GM12878 (cell line): ENCODE measurements at regions not wholly inside any gene's neighbourhood (a gene's known extent, or its start where the extent isn't known, plus 50 kb on each side); places are given as distances from the start of the nearest gene placed in this dataset.

ENCODE experiments used
- ATAC-seq: fragments of 200-7000 bp; cut with Tn5 transposase; 3 replicates; pipeline ENCODE4 v1.9.1; 2020; ENCODE audit warnings: mild to moderate bottlenecking, moderate library complexity
- BruUV-seq: library from RNA; stranded (reverse); fragments of 400-500 nt; replicated peaks from 2 replicates; lab custom pipeline; 2021; lab: Mats Ljungman, UMichigan
- CTCF ChIA-PET: fragments of 300-600 bp; sonication (Branson Sonifier 250); formaldehyde crosslinking; extraction: SDS; loops from one replicate; lab custom pipeline; 2021; ENCODE audit warnings: inconsistent platforms; lab: Yijun Ruan, JAX
- POLR2A ChIA-PET: fragments of 350-600 bp; formaldehyde crosslinking; extraction: SDS; loops from one replicate; lab custom pipeline; 2021; ENCODE audit warnings: inconsistent platforms; lab: Charles Lee
- RAD21 ChIA-PET: fragments of 300-600 bp; sonication (Branson Sonifier 250); formaldehyde crosslinking; loops from one replicate; lab custom pipeline; 2023; ENCODE audit warnings: antibody characterized with exemption; ENCODE audit not compliant: unreplicated experiment; lab: Charles Lee
- SMC1A ChIA-PET: fragments of 300-600 bp; sonication (Branson Sonifier 250); formaldehyde crosslinking; loops from one replicate; lab custom pipeline; 2023; ENCODE audit not compliant: unreplicated experiment, uncharacterized antibody; lab: Charles Lee
- DNase-seq: peaks from one replicate; pipeline ENCODE4 v3.0.0-alpha.2; 2011; ENCODE audit warnings: low read depth, low spot score
- FAIRE-seq: peaks from 3 replicates; lab custom pipeline; 2011; peaks lifted over from hg19 to GRCh38; lab: Jason Lieb, UNC
- H2AFZ ChIP-seq: 2 replicates; pipeline ENCODE4 v1.6.0; 2011; ENCODE audit warnings: low read depth, low read length, control low read depth; ENCODE audit not compliant: control insufficient read depth
- H3K27ac ChIP-seq: 2 replicates; pipeline ENCODE4 v1.5.1; 2011; ENCODE audit warnings: control low read depth; ENCODE audit not compliant: control insufficient read depth, insufficient read depth
- H3K27me3 ChIP-seq, 2 experiments: replicated peaks in 1 of 2; 2 replicates each; pipeline versions ENCODE4 v1.6.0 to v1.6.1; 2011; ENCODE audit warnings: low read length in 1 of 2; ENCODE audit not compliant: control insufficient read depth in 2 of 2, insufficient read depth in 2 of 2
- H3K36me3 ChIP-seq, 2 experiments: 2 replicates each; pipeline ENCODE4 v1.5.1; 2011; ENCODE audit warnings: low read length in 1 of 2; ENCODE audit not compliant: control insufficient read depth in 2 of 2, insufficient read depth in 2 of 2
- H3K4me1 ChIP-seq: 2 replicates; pipeline ENCODE4 v1.6.1; 2011; ENCODE audit warnings: mild to moderate bottlenecking, low read length, moderate library complexity, mixed read lengths; ENCODE audit not compliant: control insufficient read depth, insufficient read depth
- H3K4me2 ChIP-seq: 2 replicates; pipeline ENCODE4 v1.6.0; 2011; ENCODE audit warnings: control low read depth; ENCODE audit not compliant: control insufficient read depth, insufficient read depth
- H3K4me3 ChIP-seq: fragments of 200-600 bp; sonication (generic); 2 replicates; pipeline ENCODE4 v1.5.1; 2016
- H3K79me2 ChIP-seq: 2 replicates; pipeline ENCODE4 v1.6.0; 2011; ENCODE audit warnings: low read length; ENCODE audit not compliant: control insufficient read depth, insufficient read depth
- H3K9ac ChIP-seq: 2 replicates; pipeline ENCODE4 v1.8.0; 2011; ENCODE audit warnings: low read length, control low read depth, mixed read lengths; ENCODE audit not compliant: control insufficient read depth, insufficient read depth
- H3K9me3 ChIP-seq: replicated peaks from 3 replicates; pipeline ENCODE4 v1.5.1; 2011; ENCODE audit warnings: mild to moderate bottlenecking, low read length; ENCODE audit not compliant: control insufficient read depth, insufficient read depth
- H4K20me1 ChIP-seq: 2 replicates; pipeline ENCODE4 v1.6.0; 2011; ENCODE audit not compliant: control insufficient read depth, insufficient read depth
- BMI1 ChIP-seq: fragments of 450-650 bp; IDR thresholded peaks from 2 replicates; pipeline ENCODE4 v1.6.1; 2016; ENCODE audit warnings: mild to moderate bottlenecking, moderate library complexity, borderline replicate concordance
- CBFB ChIP-seq: IDR thresholded peaks from 2 replicates; pipeline ENCODE4 v1.6.1; 2016; ENCODE audit warnings: antibody characterized with exemption, low read depth
- CBX5 ChIP-seq: sonication (generic); IDR thresholded peaks from 2 replicates; pipeline ENCODE4 v1.6.1; 2016; ENCODE audit warnings: low read depth, moderate library complexity, mild to moderate bottlenecking, inconsistent platforms
- CEBPZ ChIP-seq: fragments of 150-350 bp; IDR thresholded peaks from 2 replicates; pipeline ENCODE4 v1.6.1; 2016; ENCODE audit warnings: low read depth, low read length
- CREB1 ChIP-seq: IDR thresholded peaks from 2 replicates; pipeline ENCODE4 v1.6.1; 2012; ENCODE audit warnings: low read depth, mild to moderate bottlenecking, inconsistent platforms
- EP300 ChIP-seq, 2 experiments: fragments of 150-350 bp in 1 of 2; IDR thresholded peaks; 2 replicates each; pipeline ENCODE4 v1.6.1; 2011 to 2012; ENCODE audit warnings: low read depth in 2 of 2, low read length in 2 of 2, borderline replicate concordance in 1 of 2, improper control_type of control experiment in 1 of 2, inconsistent platforms in 1 of 2; ENCODE audit not compliant: control insufficient read depth in 1 of 2
- FOS ChIP-seq: IDR thresholded peaks from 3 replicates; pipeline ENCODE4 v1.6.1; 2011; ENCODE audit warnings: borderline replicate concordance; ENCODE audit not compliant: insufficient read length; ENCODE audit errors: extremely low read depth
- HDAC2 ChIP-seq: fragments of 200-600 bp; sonication (generic); IDR thresholded peaks from 2 replicates; pipeline ENCODE4 v1.6.1; 2017
- NR2C1 ChIP-seq: fragments of 450-650 bp; IDR thresholded peaks from 2 replicates; pipeline ENCODE4 v1.6.1; 2017; ENCODE audit warnings: antibody characterized with exemption, mild to moderate bottlenecking, moderate library complexity
- NR2C2 ChIP-seq: IDR thresholded peaks from 2 replicates; pipeline ENCODE4 v1.6.1; 2011; ENCODE audit warnings: borderline replicate concordance, low read depth; ENCODE audit not compliant: control insufficient read depth, insufficient read length
- SIN3A ChIP-seq: IDR thresholded peaks from 2 replicates; pipeline ENCODE4 v1.6.1; 2012; ENCODE audit warnings: low read depth, low read length, improper control_type of control experiment
- ZNF274 ChIP-seq: IDR thresholded peaks from one replicate; pipeline ENCODE4 v1.8.0; 2011; ENCODE audit not compliant: insufficient read length, insufficient read depth
- WGBS: methylation state at CpG from one replicate; pipeline ENCODE4 v1.1.6; 2016; ENCODE audit warnings: low lambda C conversion rate; ENCODE audit not compliant: insufficient replicate concordance, insufficient coverage; ENCODE audit errors: missing lambda C conversion rate; 5-methylcytosine and 5-hydroxymethylcytosine counted together
- in situ Hi-C: fragments of 300-500 bp; cut with MboI; formaldehyde crosslinking; loops from 9 replicates; pipeline ENCODE4 v1.14.3; 2018; ENCODE audit warnings: mixed read lengths
- intact Hi-C: fragments of 100-400 bp; cut with micrococcal nuclease; formaldehyde crosslinking; loops from one replicate; pipeline ENCODE4 v1.14.2; 2022; ENCODE audit not compliant: unreplicated experiment
- TF ChIP-seq, protein P1 (sequence below): fragments of 450-650 bp; conservative IDR thresholded peaks from 2 replicates; pipeline ENCODE4 v1.6.1; 2017; ENCODE audit warnings: mild to moderate bottlenecking, moderate library complexity
- TF ChIP-seq, protein P2 (sequence below): fragments of 450-650 bp; IDR thresholded peaks from 2 replicates; pipeline ENCODE4 v1.6.1; 2017; ENCODE audit warnings: low read depth, mild to moderate bottlenecking, moderate library complexity
- TF ChIP-seq, protein P3 (sequence below): fragments of 450-650 bp; IDR thresholded peaks from 2 replicates; pipeline ENCODE4 v1.6.1; 2017; ENCODE audit warnings: antibody characterized with exemption, mild to moderate bottlenecking, moderate library complexity

GRCh38 chr1:94355485-94355980, 62.7 kb upstream of the ABCD3 start:
- Histone ChIP-seq H3K4me3 (no peak overlapping the region), H3K36me3 (no peaks in the 10 kb centered on the region), H2AFZ (no peak overlapping the region), H4K20me1 (no peaks in the 10 kb centered on the region), H3K9me3 (no peaks in the 10 kb centered on the region), H3K27ac (no peak overlapping the region), H3K4me2 (no peak overlapping the region), H3K9ac (no peak overlapping the region), H3K27me3 (peaks cover 0 to 2% of the 10 kb centered on the region in 2 experiments; a peak in 1 of 4 replicates), H3K4me1 (no peaks in the 10 kb centered on the region), H3K79me2 (no peaks in the 10 kb centered on the region)
- BruUV-seq: no TSS peak
- FAIRE-seq (no peak), ATAC-seq (no peak), DNase-seq (no peak)
- in situ Hi-C loops: no loop called here
- CTCF ChIA-PET: interaction anchor here (1.0 to 1.3 kb wide), 2 partner anchors 20 to 24 kb away, joined by 3 to 4 read pairs; no protein-coding TSS in a partner anchor
- RAD21 ChIA-PET: no interaction called here
- 9% methylated on average over 3 of the region's 3 CpGs for WGBS
- intact Hi-C loops: no loop called here
- POLR2A ChIA-PET: no interaction called here
- SMC1A ChIA-PET: no interaction called here
- TF ChIP-seq ZNF274 (no peak), CREB1 (no peak), CEBPZ (no peak), BMI1 (no peak), NR2C2 (no peak), HDAC2 (no peak), EP300 (IDR thresholded peaks at IDR 0.05; ENCODE audit: borderline replicate concordance in 1 of 2, control insufficient read depth in 1 of 2, low read depth in 2 of 2, low read length in 2 of 2) (no peak), CBFB (no peak), SIN3A (no peak), NR2C1 (no peak), CBX5 (no peak), FOS (no peak)
- TF ChIP-seq, protein P1, sequence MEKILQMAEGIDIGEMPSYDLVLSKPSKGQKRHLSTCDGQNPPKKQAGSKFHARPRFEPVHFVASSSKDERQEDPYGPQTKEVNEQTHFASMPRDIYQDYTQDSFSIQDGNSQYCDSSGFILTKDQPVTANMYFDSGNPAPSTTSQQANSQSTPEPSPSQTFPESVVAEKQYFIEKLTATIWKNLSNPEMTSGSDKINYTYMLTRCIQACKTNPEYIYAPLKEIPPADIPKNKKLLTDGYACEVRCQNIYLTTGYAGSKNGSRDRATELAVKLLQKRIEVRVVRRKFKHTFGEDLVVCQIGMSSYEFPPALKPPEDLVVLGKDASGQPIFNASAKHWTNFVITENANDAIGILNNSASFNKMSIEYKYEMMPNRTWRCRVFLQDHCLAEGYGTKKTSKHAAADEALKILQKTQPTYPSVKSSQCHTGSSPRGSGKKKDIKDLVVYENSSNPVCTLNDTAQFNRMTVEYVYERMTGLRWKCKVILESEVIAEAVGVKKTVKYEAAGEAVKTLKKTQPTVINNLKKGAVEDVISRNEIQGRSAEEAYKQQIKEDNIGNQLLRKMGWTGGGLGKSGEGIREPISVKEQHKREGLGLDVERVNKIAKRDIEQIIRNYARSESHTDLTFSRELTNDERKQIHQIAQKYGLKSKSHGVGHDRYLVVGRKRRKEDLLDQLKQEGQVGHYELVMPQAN: no peak
- TF ChIP-seq, protein P2, sequence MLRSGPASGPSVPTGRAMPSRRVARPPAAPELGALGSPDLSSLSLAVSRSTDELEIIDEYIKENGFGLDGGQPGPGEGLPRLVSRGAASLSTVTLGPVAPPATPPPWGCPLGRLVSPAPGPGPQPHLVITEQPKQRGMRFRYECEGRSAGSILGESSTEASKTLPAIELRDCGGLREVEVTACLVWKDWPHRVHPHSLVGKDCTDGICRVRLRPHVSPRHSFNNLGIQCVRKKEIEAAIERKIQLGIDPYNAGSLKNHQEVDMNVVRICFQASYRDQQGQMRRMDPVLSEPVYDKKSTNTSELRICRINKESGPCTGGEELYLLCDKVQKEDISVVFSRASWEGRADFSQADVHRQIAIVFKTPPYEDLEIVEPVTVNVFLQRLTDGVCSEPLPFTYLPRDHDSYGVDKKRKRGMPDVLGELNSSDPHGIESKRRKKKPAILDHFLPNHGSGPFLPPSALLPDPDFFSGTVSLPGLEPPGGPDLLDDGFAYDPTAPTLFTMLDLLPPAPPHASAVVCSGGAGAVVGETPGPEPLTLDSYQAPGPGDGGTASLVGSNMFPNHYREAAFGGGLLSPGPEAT: no peak
- TF ChIP-seq, protein P3, sequence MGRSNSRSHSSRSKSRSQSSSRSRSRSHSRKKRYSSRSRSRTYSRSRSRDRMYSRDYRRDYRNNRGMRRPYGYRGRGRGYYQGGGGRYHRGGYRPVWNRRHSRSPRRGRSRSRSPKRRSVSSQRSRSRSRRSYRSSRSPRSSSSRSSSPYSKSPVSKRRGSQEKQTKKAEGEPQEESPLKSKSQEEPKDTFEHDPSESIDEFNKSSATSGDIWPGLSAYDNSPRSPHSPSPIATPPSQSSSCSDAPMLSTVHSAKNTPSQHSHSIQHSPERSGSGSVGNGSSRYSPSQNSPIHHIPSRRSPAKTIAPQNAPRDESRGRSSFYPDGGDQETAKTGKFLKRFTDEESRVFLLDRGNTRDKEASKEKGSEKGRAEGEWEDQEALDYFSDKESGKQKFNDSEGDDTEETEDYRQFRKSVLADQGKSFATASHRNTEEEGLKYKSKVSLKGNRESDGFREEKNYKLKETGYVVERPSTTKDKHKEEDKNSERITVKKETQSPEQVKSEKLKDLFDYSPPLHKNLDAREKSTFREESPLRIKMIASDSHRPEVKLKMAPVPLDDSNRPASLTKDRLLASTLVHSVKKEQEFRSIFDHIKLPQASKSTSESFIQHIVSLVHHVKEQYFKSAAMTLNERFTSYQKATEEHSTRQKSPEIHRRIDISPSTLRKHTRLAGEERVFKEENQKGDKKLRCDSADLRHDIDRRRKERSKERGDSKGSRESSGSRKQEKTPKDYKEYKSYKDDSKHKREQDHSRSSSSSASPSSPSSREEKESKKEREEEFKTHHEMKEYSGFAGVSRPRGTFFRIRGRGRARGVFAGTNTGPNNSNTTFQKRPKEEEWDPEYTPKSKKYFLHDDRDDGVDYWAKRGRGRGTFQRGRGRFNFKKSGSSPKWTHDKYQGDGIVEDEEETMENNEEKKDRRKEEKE: no peak
